Spleen (tissue), 11 donors: ENCODE measurements at regions not wholly inside any gene's neighbourhood (a gene's known extent, or its start where the extent isn't known, plus 50 kb on each side); places are given as distances from the start of the nearest gene placed in this dataset.

Source experiments
- DNase-seq: peaks from one replicate; pipeline ENCODE4 v3.0.0-alpha.2; 2020
- H3K27ac ChIP-seq, 8 donors: fragments of 200-600 bp; sonication (generic) in 7 of 8; 1 replicate in 4 of 8; 2 replicates in 4 of 8; pipeline versions ENCODE4 v1.5.0 to v1.8.0; 2016 to 2021; ENCODE audit warnings: inconsistent platforms in 4 of 8, mild to moderate bottlenecking in 4 of 8, moderate library complexity in 1 of 8
- H3K27me3 ChIP-seq, 7 donors: fragments of 200-600 bp; sonication (generic) in 6 of 7; replicated peaks in 1 of 7; 1 replicate in 4 of 7; 2 replicates in 3 of 7; pipeline versions ENCODE4 v1.5.0 to v1.8.0; 2016 to 2021; ENCODE audit warnings: inconsistent platforms in 3 of 7, mild to moderate bottlenecking in 1 of 7
- H3K36me3 ChIP-seq, 6 donors: fragments of 200-600 bp; sonication (generic) in 5 of 6; 1 replicate in 4 of 6; 2 replicates in 2 of 6; pipeline versions ENCODE4 v1.5.0 to v1.8.0; 2016 to 2021; ENCODE audit warnings: inconsistent platforms in 2 of 6
- H3K4me1 ChIP-seq, 6 donors: fragments of 200-600 bp; sonication (generic) in 5 of 6; 1 replicate in 3 of 6; 2 replicates in 3 of 6; pipeline versions ENCODE4 v1.5.0 to v1.8.0; 2016 to 2021; ENCODE audit warnings: inconsistent platforms in 3 of 6
- H3K4me3 ChIP-seq, 8 donors: fragments of 200-600 bp; sonication (generic) in 7 of 8; 1 replicate in 4 of 8; 2 replicates in 4 of 8; pipeline versions ENCODE4 v1.5.0 to v1.8.0; 2016 to 2021; ENCODE audit warnings: inconsistent platforms in 4 of 8, mild to moderate bottlenecking in 4 of 8, moderate library complexity in 2 of 8
- H3K9me3 ChIP-seq, 8 donors: fragments of 200-600 bp; sonication (generic) in 7 of 8; 1 replicate in 4 of 8; 2 replicates in 4 of 8; pipeline versions ENCODE4 v1.5.0 to v1.8.0; 2016 to 2021; ENCODE audit warnings: inconsistent platforms in 4 of 8
- CTCF ChIP-seq, 11 experiments: fragments of 200-600 bp in 7 of 11; fragments of 450-650 bp in 4 of 11; sonication (generic) in 4 of 11; IDR thresholded peaks in 8 of 11; conservative IDR thresholded peaks in 3 of 11; 1 replicate in 7 of 11; 2 replicates in 4 of 11; pipeline versions ENCODE4 v1.4.0 to v1.8.0; 2016 to 2021; ENCODE audit warnings: antibody characterized with exemption in 11 of 11, inconsistent platforms in 4 of 11, mild to moderate bottlenecking in 1 of 11
- POLR2A ChIP-seq, 3 donors: fragments of 450-650 bp; IDR thresholded peaks; one replicate each; pipeline ENCODE4 v1.5.1; 2017; ENCODE audit warnings: antibody characterized with exemption in 3 of 3, mild to moderate bottlenecking in 1 of 3
- POLR2AphosphoS5 ChIP-seq, 3 donors: sonication (generic); formaldehyde crosslinking; IDR thresholded peaks; one replicate each; pipeline ENCODE4 v1.5.1; 2017; ENCODE audit warnings: antibody characterized with exemption in 3 of 3
- WGBS, 5 donors: extraction: QIAGEN DNeasy Blood & Tissue Kit in 3 of 5; methylation state at CpG; one replicate each; pipeline versions ENCODE4 v1.1.5 to v1.1.7; 2013 to 2018; 5-methylcytosine and 5-hydroxymethylcytosine counted together
- intact Hi-C: fragments of 100-400 bp; cut with DNase I; formaldehyde crosslinking; loops from one replicate; pipeline ENCODE4 v1.15.0; 2023; ENCODE audit warnings: low total_unique reads
- donor health status: healthy with polysubstance abuse.
- donor health status: DM: no; HTN: no; CAD: no; lungs with moderate emphysema.
- donor health status: DM: no; HTN: no; CAD: no.
- donor health status: Bipolar disorder and iron deficiency.
- donor health status: healthy.
- donor health status: DM: no; HTN: no; CAD: no.
- donor health status: DM: yes; HTN: yes; CAD: no.

GRCh38 chr12:107352347-107353081 is 259.2 kb upstream of the CRY1 start:
- H3K36me3 ChIP-seq = no peaks in the 10 kb centered on the region
- no peak for DNase-seq
- H3K9me3 ChIP-seq = peaks cover 0 to 5% (median 0%) of the 10 kb centered on the region in 8 donors
- WGBS, 5 donors = 20 to 54% (median 28%) methylated on average over 2 of the region's 2 CpGs
- H3K4me1 ChIP-seq = peaks cover 0 to 14% (median 4%) of the 10 kb centered on the region in 6 donors
- intact Hi-C loops = no loop called here
- TF ChIP-seq CTCF (IDR thresholded peaks at IDR 0.05 in 8 of 11, conservative IDR thresholded peaks at IDR 0.05 in 3 of 11) (no peak), POLR2AphosphoS5 (IDR thresholded peaks at IDR 0.05) (no peak), POLR2A (IDR thresholded peaks at IDR 0.05) (no peak)
- H3K27me3 ChIP-seq = peaks cover 0 to 13% (median 0%) of the 10 kb centered on the region in 7 donors
- H3K4me3 ChIP-seq = no peak overlapping the region
- peak overlapping the region in 1 of 8 donors; percentile 28 for H3K27ac ChIP-seq

- H3K36me3 ChIP-seq = no peaks in the 10 kb centered on the region
- peaks cover 0 to 14% (median 4%) of the 10 kb centered on the region in 6 donors for H3K4me1 ChIP-seq
- WGBS, 5 donors = 91 to 95% (median 93%) methylated on average over 2 of the region's 2 CpGs
- peaks cover 0 to 13% (median 0%) of the 10 kb centered on the region in 7 donors for H3K27me3 ChIP-seq
- no peak overlapping the region for H3K4me3 ChIP-seq
- H3K27ac ChIP-seq = no peak overlapping the region
- DNase-seq = no peak
- TF ChIP-seq CTCF (IDR thresholded peaks at IDR 0.05 in 8 of 11, conservative IDR thresholded peaks at IDR 0.05 in 3 of 11) (no peak), POLR2A (IDR thresholded peaks at IDR 0.05) (no peak), POLR2AphosphoS5 (IDR thresholded peaks at IDR 0.05) (no peak)
- intact Hi-C loops = no loop called here
- H3K9me3 ChIP-seq = peaks cover 0 to 4% (median 0%) of the 10 kb centered on the region in 8 donors
These were observed 260.0 kb upstream of the CRY1 start for GRCh38 chr12:107353312-107353711.

GRCh38 chr12:107355004-107355565 is 261.7 kb upstream of the CRY1 start:
- no peak for DNase-seq
- TF ChIP-seq CTCF (IDR thresholded peaks at IDR 0.05 in 8 of 11, conservative IDR thresholded peaks at IDR 0.05 in 3 of 11) = no peak
- TF ChIP-seq POLR2A (IDR thresholded peaks at IDR 0.05) = no peak
- no peak for TF ChIP-seq POLR2AphosphoS5 (IDR thresholded peaks at IDR 0.05)
- no peak overlapping the region for H3K27ac ChIP-seq
- H3K9me3 ChIP-seq = peaks cover 0 to 4% (median 0%) of the 10 kb centered on the region in 8 donors
- intact Hi-C loops = no loop called here
- no peak overlapping the region for H3K4me3 ChIP-seq
- H3K4me1 ChIP-seq = peaks cover 0 to 14% (median 4%) of the 10 kb centered on the region in 6 donors
- no peaks in the 10 kb centered on the region for H3K36me3 ChIP-seq
- WGBS, 5 donors = 52 to 67% (median 61%) methylated on average over 10 of the region's 10 CpGs
- peaks cover 0 to 7% (median 0%) of the 10 kb centered on the region in 7 donors for H3K27me3 ChIP-seq

GRCh38 chr12:107355612-107356011 is 262.3 kb upstream of the CRY1 start:
- no peaks in the 10 kb centered on the region for H3K36me3 ChIP-seq
- H3K4me3 ChIP-seq = no peak overlapping the region
- peaks cover 0 to 14% (median 4%) of the 10 kb centered on the region in 6 donors for H3K4me1 ChIP-seq
- no peak for DNase-seq
- H3K27ac ChIP-seq = no peak overlapping the region
- intact Hi-C loops = no loop called here
- 31 to 67% (median 43%) methylated on average over 1 of the region's 1 CpG for WGBS, 5 donors
- H3K27me3 ChIP-seq = peaks cover 0 to 7% (median 0%) of the 10 kb centered on the region in 7 donors
- H3K9me3 ChIP-seq = peaks cover 0 to 4% (median 0%) of the 10 kb centered on the region in 8 donors
- TF ChIP-seq POLR2A (IDR thresholded peaks at IDR 0.05) (no peak), CTCF (IDR thresholded peaks at IDR 0.05 in 8 of 11, conservative IDR thresholded peaks at IDR 0.05 in 3 of 11) (no peak), POLR2AphosphoS5 (IDR thresholded peaks at IDR 0.05) (no peak)
